ENCODE measurements at regions not wholly inside any gene's neighbourhood (a gene's known extent, or its start where the extent isn't known, plus 50 kb on each side); places are given as distances from the start of the nearest gene placed in this dataset.
"Not testable (repeated sequence)": the region's sequence is repeated elsewhere in the genome, so short reads cannot be mapped to it uniquely, and the experiment has no call there.

DNA sequence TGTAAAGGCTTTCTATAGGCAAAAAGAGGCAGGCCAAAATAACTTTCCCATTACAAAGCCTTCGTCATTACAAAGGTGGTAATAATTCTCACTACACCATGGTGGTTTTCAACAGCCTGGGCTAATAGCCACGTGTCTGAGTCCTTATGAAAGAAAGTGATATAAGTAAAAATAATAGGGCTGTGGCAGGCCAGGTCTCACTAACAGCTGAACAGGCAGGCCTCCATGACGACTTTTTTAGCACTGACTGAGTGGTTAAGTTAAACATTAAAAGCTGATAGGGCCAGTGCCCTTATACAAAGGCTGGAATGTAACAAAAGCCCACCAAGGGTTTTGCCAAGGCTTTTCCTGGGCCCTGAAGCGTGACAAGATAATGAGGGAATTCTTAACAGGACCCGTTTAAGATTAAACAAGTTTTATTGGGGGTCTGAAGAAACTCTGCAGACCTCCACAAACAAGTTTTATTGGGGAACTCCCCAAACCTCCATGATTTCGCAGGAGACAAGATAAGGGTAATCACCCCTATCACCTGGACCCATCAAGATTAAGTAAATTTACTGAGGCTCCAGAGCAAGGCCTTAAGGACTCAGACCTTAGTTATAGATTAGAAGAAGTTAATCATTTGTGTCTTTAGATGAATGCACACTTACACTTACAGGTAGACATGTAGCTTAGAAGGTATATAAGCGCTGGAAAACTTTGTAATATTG is 412.9 kb downstream of the CHSY3 start:
- peak; percentile 71 for DNase-seq

DNA sequence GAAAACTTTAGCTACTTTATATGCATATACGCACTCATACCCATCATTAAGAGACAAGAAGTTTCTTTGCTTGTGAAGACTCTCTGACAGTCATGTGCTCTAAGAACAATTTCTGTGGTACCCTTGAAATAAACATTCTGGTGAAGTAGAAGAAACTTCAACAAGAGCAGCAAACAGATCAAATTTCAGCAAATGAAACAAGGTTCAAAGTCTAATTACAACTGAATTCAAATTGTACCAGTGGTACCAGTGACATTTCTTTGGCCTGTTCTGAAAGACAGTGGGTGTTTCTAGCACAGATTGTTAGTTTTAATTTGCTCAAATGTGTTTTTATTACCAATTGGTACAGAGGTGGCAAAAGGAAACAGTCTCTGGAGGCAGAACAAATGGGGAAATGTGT is 391.0 kb downstream of the CHSY3 start:
- DNase-seq, result no peak

DNA sequence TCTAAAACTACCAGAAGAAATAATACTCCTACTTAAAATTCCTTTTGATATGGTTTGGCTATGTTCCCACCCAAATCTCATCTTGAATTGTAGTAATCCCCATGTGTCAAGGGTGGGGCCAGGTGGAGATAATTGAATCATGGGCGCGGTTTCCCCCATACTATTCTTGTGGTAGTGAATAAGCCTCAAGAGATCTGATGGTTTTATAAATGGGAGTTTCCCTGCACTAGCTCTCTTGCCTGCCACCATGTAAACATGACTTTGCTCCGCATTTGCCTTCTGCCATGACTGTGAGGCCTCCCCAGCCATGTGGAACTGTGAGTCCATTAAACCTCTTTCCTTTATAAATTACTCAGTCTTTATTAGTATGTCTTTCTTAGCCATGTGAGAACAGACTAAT is 390.5 kb downstream of the CHSY3 start:
- not testable (repeated sequence) for DNase-seq

DNA sequence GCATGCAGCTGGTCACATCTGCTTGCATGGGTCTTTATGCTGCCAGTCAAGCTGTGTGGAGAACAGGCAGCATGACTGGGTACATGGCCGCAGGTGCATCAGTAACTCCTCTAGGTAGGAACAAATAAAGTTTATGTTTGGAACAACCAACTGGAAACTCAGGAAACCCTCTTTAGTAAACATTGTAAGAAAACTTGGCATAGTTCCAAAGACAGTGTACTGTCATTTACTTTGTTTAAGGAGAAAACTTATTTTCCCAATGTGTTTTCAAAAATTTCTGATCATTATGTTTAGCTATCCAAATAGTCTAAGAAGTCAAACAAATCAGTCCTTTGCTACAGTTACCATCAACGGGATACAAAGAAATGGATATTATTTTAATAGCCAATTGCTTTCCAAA is 386.0 kb downstream of the CHSY3 start:
- no peak for DNase-seq

DNA sequence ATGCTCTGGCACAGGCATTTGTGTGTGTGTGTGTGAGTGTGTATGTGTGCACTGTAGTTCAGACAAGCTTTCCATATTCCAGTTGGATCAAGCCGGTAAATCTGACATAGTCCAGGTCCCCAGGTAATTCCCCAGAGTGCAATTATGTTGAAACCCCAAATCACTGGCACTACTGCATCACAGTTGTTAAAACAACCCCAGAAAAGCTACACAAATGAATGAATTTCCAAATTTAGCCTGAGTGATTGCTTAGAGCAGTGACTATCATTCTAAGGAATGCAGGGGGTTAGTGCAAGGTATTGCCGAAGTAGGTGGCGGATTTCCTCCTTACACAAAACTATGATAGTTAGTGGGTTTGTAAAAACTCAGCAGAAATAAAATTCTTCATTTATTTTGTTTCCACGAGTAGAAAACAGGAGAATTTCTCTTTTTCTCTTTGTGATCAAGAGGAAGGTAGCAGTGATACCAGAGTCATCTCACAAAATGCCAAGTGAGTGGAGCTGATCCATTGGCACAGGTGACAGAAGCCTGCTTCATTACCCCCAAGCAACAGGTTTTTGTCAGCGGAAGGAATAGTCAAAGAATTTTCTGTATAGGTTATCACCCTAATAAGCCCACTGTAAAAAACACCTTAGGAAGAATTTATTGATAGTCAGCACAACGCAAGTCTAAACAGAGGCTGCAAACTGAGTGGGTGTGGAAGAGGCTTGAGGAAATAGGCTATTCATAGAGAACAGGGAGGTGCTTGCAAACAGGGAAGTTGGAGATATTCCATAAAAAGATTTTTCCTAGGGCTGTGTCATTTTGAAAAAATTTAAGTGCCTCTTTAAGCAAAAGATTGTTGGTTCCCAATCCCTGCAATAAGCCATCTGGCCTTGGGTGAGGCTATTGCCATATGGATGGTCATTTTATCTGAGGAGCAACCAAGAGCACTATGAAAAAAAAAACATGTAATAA is 385.1 kb downstream of the CHSY3 start:
- DNase-seq, result peak; percentile 50

DNA sequence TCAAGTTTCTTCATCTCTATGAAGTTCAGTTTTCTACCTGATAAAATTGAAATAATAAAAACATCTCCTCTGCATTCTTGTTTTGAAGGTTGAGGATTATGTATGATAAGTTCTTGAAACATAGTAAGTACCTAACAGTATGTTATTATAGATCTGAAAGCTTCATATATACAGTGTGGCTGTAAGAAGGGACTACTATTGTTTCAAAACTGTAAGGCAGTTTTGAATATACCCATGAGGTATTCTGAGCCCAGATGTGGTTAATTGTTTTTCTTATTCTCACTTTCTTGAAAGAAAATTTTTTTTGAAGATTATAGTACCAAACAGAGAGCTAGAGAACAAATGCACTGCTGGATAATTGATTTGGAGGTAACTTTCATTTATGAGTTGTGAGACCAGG is 383.2 kb downstream of the CHSY3 start:
- DNase-seq, result no peak

DNA sequence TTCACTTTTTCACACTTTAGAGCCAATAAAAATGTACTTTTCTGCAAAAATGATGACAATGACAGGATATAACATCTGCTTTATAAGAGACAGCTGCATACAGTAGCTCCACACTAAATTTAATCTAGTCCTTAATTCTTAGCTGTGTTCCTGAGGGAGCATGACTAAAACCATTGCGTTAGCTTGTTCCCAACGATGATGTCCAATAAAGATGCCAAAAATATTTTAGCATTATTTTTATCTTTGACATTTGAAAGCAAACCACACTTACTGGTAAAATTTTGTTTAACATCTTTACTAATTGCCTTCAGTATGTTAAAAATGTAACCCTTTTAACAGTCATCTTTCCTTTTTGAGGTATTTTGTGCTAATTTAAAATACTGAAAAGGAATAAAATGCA is 382.7 kb downstream of the CHSY3 start:
- DNase-seq, result peak; percentile 69

DNA sequence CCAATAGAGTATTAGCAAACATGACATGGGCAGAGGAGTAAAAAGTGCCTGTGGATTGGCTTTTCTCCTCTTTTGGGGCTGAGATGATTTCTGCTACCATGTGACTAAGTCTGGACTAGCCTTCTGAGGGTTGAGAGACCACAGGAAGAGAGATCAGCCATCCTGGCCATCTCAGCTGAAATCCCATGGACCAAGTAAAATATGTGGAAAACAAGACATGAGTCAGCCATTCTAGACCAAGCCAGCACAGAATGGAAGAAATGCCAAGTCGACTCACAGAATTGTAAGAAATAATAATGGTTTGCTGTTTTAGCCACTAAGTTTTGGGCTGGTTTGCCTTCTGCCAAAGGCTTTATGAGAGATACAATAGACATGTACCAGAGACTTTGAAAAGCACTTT is 377.8 kb downstream of the CHSY3 start:
- DNase-seq, result peak; percentile 89

DNA sequence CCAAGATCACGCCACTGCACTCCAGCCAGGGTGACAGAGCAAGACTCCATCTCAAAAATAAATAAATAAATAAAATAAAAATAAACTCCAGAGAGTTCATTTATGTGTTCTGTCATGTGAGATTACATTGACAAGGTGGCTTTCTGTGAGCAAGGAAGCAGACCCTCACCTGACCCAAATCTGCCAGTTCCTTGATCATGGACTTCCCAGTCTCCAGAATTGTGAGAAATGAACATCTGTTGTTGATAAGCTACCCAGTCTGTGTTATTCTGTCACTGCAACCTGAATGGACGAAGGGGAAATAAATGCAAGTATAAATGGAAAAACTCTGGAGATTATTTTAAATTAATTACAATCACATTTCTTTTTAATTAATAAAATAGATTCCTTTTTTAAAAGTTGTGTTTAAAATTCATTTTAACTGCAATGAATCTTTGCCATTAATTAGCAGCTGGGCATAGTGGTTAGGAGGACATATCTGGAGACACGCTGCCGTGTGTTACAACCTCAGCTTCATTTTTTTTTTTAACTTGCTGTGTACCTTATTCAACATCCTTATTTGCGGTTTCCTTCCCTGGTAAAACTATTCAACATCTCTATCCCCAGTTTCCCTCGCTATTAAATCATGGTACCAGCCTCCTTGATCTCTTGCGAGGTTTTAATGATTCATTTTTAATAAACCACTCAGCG is 376.4 kb downstream of the CHSY3 start:
- DNase-seq, result peak; percentile 14

DNA sequence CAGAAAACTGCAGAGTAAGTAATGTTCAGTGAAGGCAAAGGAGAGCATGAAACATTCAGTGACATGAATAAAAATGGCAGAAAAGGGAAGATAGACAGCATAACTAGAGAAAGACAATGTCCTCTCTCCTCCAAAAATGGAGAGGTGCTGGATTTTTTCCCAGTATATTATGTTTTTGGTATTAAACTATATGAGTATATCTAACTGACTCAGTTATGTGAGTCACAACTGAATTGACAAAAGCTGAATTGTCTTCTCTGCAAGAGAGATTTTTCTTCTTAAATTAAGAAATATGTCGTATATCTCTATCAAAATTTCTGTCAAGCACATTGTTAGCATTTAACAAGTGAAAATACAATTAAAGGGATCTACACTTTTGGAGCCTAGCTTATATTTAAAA is 375.1 kb downstream of the CHSY3 start:
- peak; percentile 38 for DNase-seq

DNA sequence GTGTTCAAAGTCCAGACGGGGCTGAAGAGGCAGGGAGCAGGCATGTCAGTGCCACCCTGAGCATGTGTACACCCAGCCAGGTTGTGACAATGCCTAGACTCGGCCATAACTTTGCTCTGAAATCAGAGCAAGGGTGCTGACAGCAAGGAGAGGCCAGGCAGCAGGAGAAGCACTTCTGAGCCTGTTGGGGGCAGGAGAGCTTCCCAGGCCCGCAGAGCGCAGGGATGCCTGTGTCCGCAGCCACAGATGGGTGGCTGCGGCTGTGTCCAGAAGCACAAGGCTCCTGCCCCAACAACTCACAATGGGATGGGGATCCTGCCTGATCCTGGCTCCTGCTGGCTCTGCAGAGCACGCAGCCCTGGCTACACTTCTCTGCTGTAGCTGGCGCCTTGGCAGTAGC is 373.9 kb downstream of the CHSY3 start:
- DNase-seq, result no peak

DNA sequence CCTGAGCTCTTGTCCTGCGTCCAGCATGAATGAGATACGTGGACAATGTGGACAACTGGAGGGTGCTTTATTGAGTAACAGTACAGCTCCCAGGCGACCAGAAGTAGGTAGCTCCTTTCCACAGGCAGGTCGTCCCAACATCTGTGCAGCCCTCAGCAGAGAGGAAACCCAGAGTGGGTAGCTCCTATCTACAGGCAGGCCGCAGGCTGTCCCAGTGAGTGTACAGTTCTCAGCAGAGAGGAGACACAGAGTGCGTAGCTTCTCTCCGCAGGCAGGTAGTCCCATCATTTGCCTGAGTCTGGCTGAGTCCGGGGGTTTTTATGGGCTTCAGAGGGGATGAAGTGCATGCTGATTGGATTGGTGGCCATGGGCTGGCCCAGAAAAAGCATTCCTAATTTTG is 373.3 kb downstream of the CHSY3 start:
- no peak for DNase-seq

DNA sequence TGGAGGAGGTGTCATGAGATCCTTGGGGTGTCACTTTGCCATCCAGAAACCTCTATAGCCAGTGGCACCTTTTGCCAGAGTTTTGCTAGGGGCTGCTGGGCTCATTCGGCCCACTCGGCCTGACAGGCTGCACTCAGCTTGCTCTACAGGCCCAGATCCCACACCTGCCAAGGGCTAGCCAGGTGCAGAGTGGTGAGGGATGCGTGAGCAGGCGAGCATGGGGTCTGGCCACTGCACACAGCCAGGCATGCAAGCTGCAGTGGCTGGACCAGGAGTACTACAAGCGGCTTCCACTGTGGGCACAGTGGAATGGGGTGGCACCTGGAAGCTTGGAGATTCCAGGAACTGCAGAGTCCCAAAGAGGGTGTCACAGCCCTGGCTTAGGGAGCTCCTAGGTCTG is 372.7 kb downstream of the CHSY3 start:
- no peak for DNase-seq

DNA sequence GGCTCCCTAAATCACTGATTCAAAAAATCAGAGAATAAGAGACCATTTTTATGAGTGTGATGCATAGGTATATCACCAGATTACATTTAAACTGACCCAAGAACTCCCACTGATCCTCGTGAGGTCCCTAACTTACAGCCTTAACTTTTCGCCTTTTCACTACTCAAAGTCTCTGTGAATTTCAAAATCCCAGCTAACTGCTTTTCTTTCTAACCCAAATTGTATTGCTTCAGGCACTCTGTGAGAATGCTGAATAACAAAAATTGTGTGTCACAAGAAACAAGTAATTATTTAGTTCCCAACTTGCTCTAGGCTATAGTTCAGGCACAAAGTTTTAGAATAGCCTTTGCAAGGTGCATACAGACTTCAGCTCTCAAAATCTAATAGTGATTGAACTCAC is 368.6 kb downstream of the CHSY3 start:
- no peak for DNase-seq

DNA sequence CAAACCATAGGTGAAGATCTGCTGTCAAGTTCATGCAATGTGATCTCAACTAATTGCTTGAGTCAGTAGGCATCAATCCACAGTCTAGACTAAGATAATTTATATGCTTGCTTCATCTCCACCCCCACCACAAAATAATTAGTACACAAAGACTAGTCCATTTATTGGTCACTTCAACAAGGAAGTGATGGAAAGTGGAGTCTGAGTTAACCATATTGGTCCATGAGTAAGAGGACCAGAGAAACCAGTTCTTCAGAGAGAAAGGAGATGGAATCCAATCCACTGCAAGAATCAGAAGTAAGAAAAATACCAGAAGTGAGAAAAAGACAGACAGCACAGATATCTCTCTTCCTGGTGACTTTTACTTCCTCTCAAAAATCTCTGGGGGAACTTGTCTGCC is 366.5 kb downstream of the CHSY3 start:
- no peak for DNase-seq

DNA sequence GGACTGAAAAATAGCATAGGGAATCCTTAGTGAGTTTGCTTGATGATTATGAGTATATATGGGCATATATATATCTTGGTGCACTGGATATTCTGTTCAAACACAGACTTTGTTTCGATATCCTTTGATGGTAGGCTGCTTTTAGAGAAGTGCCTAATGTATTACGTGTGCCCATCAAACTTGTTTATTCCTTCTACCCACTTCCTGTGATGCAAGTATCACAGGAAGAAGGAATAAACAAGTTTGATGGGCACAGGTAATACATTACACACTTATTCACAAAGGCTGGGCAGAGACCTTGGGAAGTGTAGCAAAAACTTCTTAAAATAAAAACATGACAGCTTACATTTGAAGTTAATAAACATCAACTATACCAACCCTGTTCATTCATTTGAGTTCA is 364.2 kb downstream of the CHSY3 start:
- DNase-seq, result no peak

DNA sequence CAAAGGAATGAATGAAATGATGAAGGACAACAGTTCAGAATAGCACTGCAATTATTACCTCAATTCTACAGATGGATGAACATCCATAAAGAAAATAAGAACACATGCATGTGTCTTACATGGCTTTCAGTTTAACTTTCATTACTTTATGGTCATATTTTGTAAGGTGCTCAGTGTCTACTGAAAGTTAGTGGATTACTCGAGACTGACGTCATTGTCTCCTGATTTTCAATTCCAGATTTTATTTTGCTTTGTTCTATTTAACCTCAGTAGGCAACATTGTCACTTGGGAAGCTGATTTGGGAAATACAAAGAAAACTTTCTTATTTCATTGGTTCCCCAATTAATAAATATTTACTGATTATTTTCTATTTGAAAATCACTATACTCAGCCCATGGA is 363.7 kb downstream of the CHSY3 start:
- no peak for DNase-seq

DNA sequence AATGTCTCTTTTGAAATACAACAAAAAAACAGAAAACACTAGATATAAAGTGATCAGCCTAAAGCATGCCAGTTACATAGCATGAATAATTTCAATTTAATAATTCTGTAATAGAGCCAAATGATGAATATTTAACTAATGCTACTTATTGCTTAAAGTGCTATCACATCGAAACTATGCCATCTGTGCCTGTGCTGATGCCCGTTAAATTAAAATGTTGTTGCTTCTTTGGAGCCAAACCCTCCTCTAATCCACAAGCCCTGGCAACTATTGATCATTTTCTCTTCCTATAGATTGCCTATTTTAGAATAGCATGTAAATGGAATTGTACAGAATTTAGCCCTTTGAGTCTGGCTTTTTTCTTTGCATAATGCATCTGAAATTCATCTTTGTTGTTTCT is 356.2 kb downstream of the CHSY3 start:
- no peak for DNase-seq

DNA sequence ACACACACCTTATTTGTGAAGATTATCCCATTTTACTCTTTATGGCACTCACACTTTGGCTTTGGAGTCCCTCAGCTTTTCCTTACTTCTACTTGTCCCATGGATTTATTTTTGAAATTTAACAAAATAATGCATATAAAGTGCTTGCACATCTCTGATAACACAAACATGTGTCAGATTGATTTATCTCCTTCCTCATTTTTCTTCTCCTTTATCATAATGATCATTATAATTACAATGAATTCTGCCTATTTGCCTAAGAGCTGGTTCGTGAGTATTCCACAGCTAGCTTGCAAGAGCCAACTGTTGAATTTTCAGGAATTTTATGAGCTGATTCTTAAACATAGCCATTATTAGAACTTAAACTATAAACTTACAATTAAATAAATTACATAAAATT is 347.7 kb downstream of the CHSY3 start:
- DNase-seq, result no peak

DNA sequence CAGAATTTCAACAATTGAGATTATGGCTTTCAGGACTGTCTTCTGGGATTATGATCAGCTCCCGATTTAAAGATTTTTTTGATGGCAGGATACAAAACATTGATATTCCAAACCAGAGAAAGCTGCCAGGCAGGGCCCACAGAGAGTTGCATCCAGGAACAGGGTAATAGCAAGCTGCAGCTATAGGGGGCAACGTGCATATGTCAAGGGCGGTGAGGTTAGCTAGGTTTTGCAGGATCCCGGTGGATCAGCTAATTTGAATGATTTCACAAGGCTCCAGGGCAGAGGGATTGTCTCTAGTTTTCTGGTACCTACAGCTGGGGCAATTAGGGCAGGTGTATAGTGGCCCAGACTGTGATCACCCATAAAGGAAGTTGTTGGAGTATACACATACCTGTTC is 339.4 kb downstream of the CHSY3 start:
- DNase-seq, result no peak

DNA sequence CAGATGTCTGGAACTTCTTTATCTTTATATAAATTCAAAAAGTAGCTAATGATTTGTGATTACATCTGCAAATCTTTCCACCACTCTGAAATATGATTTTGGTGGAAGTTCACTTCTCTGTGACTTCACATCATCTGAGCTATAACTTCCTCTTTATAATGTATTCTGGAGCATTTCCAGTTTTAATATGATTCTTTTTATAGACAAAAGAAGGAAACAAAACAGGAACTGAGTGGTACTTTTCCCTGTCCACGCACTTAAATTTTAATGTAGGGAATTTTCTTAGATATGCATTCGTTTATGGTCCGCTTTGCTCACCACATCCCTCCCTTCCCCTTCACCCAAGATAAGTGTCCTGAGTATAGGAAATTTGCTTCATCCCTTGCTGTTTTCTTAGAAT is 333.5 kb downstream of the CHSY3 start:
- no peak for DNase-seq

All from fibroblast of skin of abdomen (primary cell).